GM18505 (cell line): ENCODE measurements at regions not wholly inside any gene's neighbourhood (a gene's known extent, or its start where the extent isn't known, plus 50 kb on each side); places are given as distances from the start of the nearest gene placed in this dataset.

ENCODE experiments used
- ATAC-seq: cut with Tn5 transposase; IDR thresholded peaks from one replicate; pipeline ENCODE4 v1.9.1; 2021; ENCODE audit not compliant: unreplicated experiment
- POLR2A ChIP-seq: IDR thresholded peaks from 4 replicates; pipeline ENCODE4 v1.6.1; 2011; ENCODE audit warnings: borderline replicate concordance; ENCODE audit not compliant: insufficient read depth, insufficient read length; ENCODE audit errors: extremely low read depth

- no peak for TF ChIP-seq POLR2A
- no peak for ATAC-seq
Measured at GRCh38 chr11:91798240-91798639, 426.4 kb upstream of the FAT3 start.

- ATAC-seq: no peak
- TF ChIP-seq POLR2A: no peak
Measured at GRCh38 chr11:91796999-91797398, 427.6 kb upstream of the FAT3 start.

- no peak for ATAC-seq
- no peak for TF ChIP-seq POLR2A
Measured at GRCh38 chr11:91795139-91795887, 429.3 kb upstream of the FAT3 start.

GRCh38 chr11:91794146-91794545 is 430.5 kb upstream of the FAT3 start:
- TF ChIP-seq POLR2A: no peak

GRCh38 chr11:91792779-91793262 is 431.8 kb upstream of the FAT3 start:
- TF ChIP-seq POLR2A: no peak
- no peak for ATAC-seq

More at GRCh38 chr11:91794146-91794545, 430.5 kb upstream of the FAT3 start:
- no peak for ATAC-seq

GRCh38 chr11:91791171-91791468 is 433.5 kb upstream of the FAT3 start:
- no peak for TF ChIP-seq POLR2A
- ATAC-seq: no peak

- ATAC-seq: no peak
- no peak for TF ChIP-seq POLR2A
Measured at GRCh38 chr11:91790346-91791170, 434.1 kb upstream of the FAT3 start.

GRCh38 chr11:91788764-91789163 is 435.9 kb upstream of the FAT3 start:
- ATAC-seq: no peak
- TF ChIP-seq POLR2A: no peak

- TF ChIP-seq POLR2A: no peak
- no peak for ATAC-seq
Measured at GRCh38 chr11:91786097-91786496, 438.5 kb upstream of the FAT3 start.

- no peak for ATAC-seq
- no peak for TF ChIP-seq POLR2A
Measured at GRCh38 chr11:91783173-91783572, 441.4 kb upstream of the FAT3 start.

- TF ChIP-seq POLR2A: no peak
- no peak for ATAC-seq
Measured at GRCh38 chr11:91778758-91779157, 445.9 kb upstream of the FAT3 start.

GRCh38 chr11:91776655-91777054 is 448.0 kb upstream of the FAT3 start:
- ATAC-seq: no peak
- no peak for TF ChIP-seq POLR2A

- no peak for ATAC-seq
- no peak for TF ChIP-seq POLR2A
Measured at GRCh38 chr11:91773090-91773489, 451.5 kb upstream of the FAT3 start.

- ATAC-seq: no peak
- no peak for TF ChIP-seq POLR2A
Measured at GRCh38 chr11:91771961-91772360, 452.7 kb upstream of the FAT3 start.
